Endothelial cell of umbilical vein (primary cell): ENCODE measurements at regions not wholly inside any gene's neighbourhood (a gene's known extent, or its start where the extent isn't known, plus 50 kb on each side); places are given as distances from the start of the nearest gene placed in this dataset.

Experiments used
- BruUV-seq: library from RNA; stranded (reverse); fragments of 400-500 nt; replicated peaks from 2 replicates; lab custom pipeline; 2021; lab: Mats Ljungman, UMichigan
- CTCF ChIA-PET: fragments of 300-600, 350-600 bp; sonication (Branson Sonifier 250); formaldehyde crosslinking; loops from one replicate; lab custom pipeline; 2021; ENCODE audit warnings: antibody characterized with exemption, inconsistent platforms; lab: Charles Lee
- POLR2A ChIA-PET: fragments of 300-600, 350-600 bp; sonication (Branson Sonifier 250); formaldehyde crosslinking; loops from one replicate; lab custom pipeline; 2021; ENCODE audit warnings: antibody characterized with exemption, inconsistent platforms; lab: Charles Lee
- DNase-seq: peaks from one replicate; pipeline ENCODE4 v3.0.0-alpha.2; 2011; ENCODE audit warnings: low read depth, low spot score
- FAIRE-seq: peaks from 2 replicates; lab custom pipeline; 2011; peaks lifted over from hg19 to GRCh38; lab: Jason Lieb, UNC
- H2AFZ ChIP-seq: 2 replicates; pipeline ENCODE4 v1.6.0; 2012; ENCODE audit warnings: low read depth, low read length, control low read depth, inconsistent platforms
- H3K27ac ChIP-seq: 2 replicates; pipeline ENCODE4 v1.5.1; 2011; ENCODE audit warnings: low read depth, mild to moderate bottlenecking, control low read depth, low read length, moderate library complexity; ENCODE audit not compliant: insufficient read depth
- H3K27me3 ChIP-seq, 2 experiments: 2 replicates each; pipeline versions ENCODE4 v1.6.0 to v1.6.1; 2011; ENCODE audit warnings: low read length in 2 of 2, mixed read lengths in 1 of 2; ENCODE audit not compliant: control insufficient read depth in 2 of 2, insufficient read depth in 2 of 2
- H3K36me3 ChIP-seq, 2 experiments: 2 replicates in 1 of 2; 3 replicates in 1 of 2; pipeline ENCODE4 v1.5.1; 2011; ENCODE audit warnings: low read length in 2 of 2, mild to moderate bottlenecking in 1 of 2, moderate library complexity in 1 of 2; ENCODE audit not compliant: control insufficient read depth in 2 of 2, insufficient read depth in 2 of 2; ENCODE audit errors: extremely low read depth in 1 of 2
- H3K4me1 ChIP-seq: 3 replicates; pipeline ENCODE4 v1.5.1; 2011; ENCODE audit warnings: mild to moderate bottlenecking, low read length; ENCODE audit not compliant: control insufficient read depth, insufficient read depth; ENCODE audit errors: extremely low read depth
- H3K4me2 ChIP-seq: 2 replicates; pipeline ENCODE4 v1.6.1; 2011; ENCODE audit warnings: low read length, control low read depth, mixed read lengths; ENCODE audit not compliant: insufficient read depth
- H3K4me3 ChIP-seq, 3 experiments: fragments of 200-600 bp in 1 of 3; sonication (generic), shearing (Covaris generic) in 1 of 3; replicated peaks in 1 of 3; 2 replicates each; pipeline ENCODE4 v1.5.1; 2011 to 2016; ENCODE audit warnings: control low read depth in 3 of 3, low read length in 3 of 3, mild to moderate bottlenecking in 2 of 3, inconsistent platforms in 1 of 3, low read depth in 1 of 3, moderate library complexity in 1 of 3; ENCODE audit not compliant: insufficient read depth in 1 of 3
- H3K79me2 ChIP-seq: 2 replicates; pipeline ENCODE4 v1.6.0; 2012; ENCODE audit warnings: low read length, inconsistent platforms; ENCODE audit not compliant: control insufficient read depth, insufficient read depth
- H3K9ac ChIP-seq: replicated peaks from 2 replicates; pipeline ENCODE3; 2011; ENCODE audit warnings: low read length, control low read depth; ENCODE audit not compliant: insufficient read depth; ENCODE audit errors: extremely low read depth
- H3K9me1 ChIP-seq: replicated peaks from 3 replicates; pipeline ENCODE4 v1.6.0; 2011; ENCODE audit warnings: mild to moderate bottlenecking, low read length; ENCODE audit not compliant: control insufficient read depth, insufficient read depth; ENCODE audit errors: extremely low read depth
- H3K9me3 ChIP-seq: replicated peaks from 2 replicates; pipeline ENCODE4 v1.5.1; 2012; ENCODE audit warnings: low read length, inconsistent platforms; ENCODE audit not compliant: control insufficient read depth, insufficient read depth
- H4K20me1 ChIP-seq: replicated peaks from 2 replicates; pipeline ENCODE3; 2011; ENCODE audit warnings: mild to moderate bottlenecking, low read length; ENCODE audit not compliant: control insufficient read depth, insufficient read depth; ENCODE audit errors: extremely low read depth
- CTCF ChIP-seq, 2 donors: IDR thresholded peaks; 1 replicate in 1 of 2; 2 replicates in 1 of 2; pipeline ENCODE4 v1.5.1; 2011; ENCODE audit warnings: low read length in 2 of 2, mild to moderate bottlenecking in 2 of 2, moderate library complexity in 2 of 2, control low read depth in 1 of 2, inconsistent platforms in 1 of 2, low read depth in 1 of 2; ENCODE audit not compliant: insufficient read depth in 1 of 2; ENCODE audit errors: extremely low read depth in 1 of 2
- EZH2 ChIP-seq: IDR thresholded peaks from 2 replicates; pipeline ENCODE4 v1.6.1; 2012; ENCODE audit warnings: borderline replicate concordance, low read depth, mild to moderate bottlenecking, moderate library complexity, low read length, inconsistent platforms; ENCODE audit not compliant: severe bottlenecking
- FOS ChIP-seq: IDR thresholded peaks from 2 replicates; pipeline ENCODE4 v1.6.1; 2011; ENCODE audit warnings: mild to moderate bottlenecking, low read length, moderate library complexity, borderline replicate concordance; ENCODE audit not compliant: insufficient read depth
- GATA2 ChIP-seq: IDR thresholded peaks from 2 replicates; pipeline ENCODE4 v1.7.0; 2011; ENCODE audit warnings: low read depth, mild to moderate bottlenecking, moderate library complexity, mixed read lengths, low read length; ENCODE audit not compliant: insufficient read length, insufficient read depth
- JUN ChIP-seq: IDR thresholded peaks from 2 replicates; pipeline ENCODE4 v1.6.1; 2011; ENCODE audit warnings: borderline replicate concordance, low read depth; ENCODE audit not compliant: insufficient read length, insufficient read depth
- MAX ChIP-seq: IDR thresholded peaks from 2 replicates; pipeline ENCODE4 v1.6.1; 2011; ENCODE audit not compliant: insufficient read depth, insufficient read length
- MYC ChIP-seq: IDR thresholded peaks from one replicate; pipeline ENCODE4 v1.6.1; 2011; ENCODE audit warnings: mild to moderate bottlenecking, low read depth, low read length
- POLR2A ChIP-seq: IDR thresholded peaks from 2 replicates; pipeline ENCODE4 v1.6.1; 2012; ENCODE audit warnings: low read depth, mild to moderate bottlenecking, control low read depth, low read length
- POLR2AphosphoS5 ChIP-seq: IDR thresholded peaks from 2 replicates; pipeline ENCODE4 v1.6.1; 2012; ENCODE audit warnings: low read depth, mild to moderate bottlenecking, control low read depth, low read length, moderate library complexity; ENCODE audit not compliant: insufficient read depth
- dilution Hi-C: fragments of 300-500 bp; cut with MboI; formaldehyde crosslinking; loops from one replicate; pipeline ENCODE4 v1.15.0; 2019; ENCODE audit warnings: low sequenced_read_pairs; ENCODE audit not compliant: extremely low pct_ligation_motif_present
- intact Hi-C: fragments of 100-400 bp; cut with micrococcal nuclease; formaldehyde crosslinking; loops from one replicate; pipeline ENCODE4 v1.10.0; 2022

GRCh38 chr1:228989176-228989575 is 253.9 kb downstream of the RHOU start:
- no peaks in the 10 kb centered on the region for H3K79me2 ChIP-seq

GRCh38 chr1:228989676-228989991 is 254.4 kb downstream of the RHOU start:
- H3K9me1 ChIP-seq: no peaks in the 10 kb centered on the region
- no peaks in the 10 kb centered on the region for H3K4me1 ChIP-seq
- dilution Hi-C loops (no loop called here), intact Hi-C loops (no loop called here)
- peaks cover 0 to 3% of the 10 kb centered on the region in 2 experiments for H3K27me3 ChIP-seq
- H3K9ac ChIP-seq: no peak overlapping the region
- H3K4me3 ChIP-seq: no peak overlapping the region
- H3K36me3 ChIP-seq: no peaks in the 10 kb centered on the region
- BruUV-seq: no TSS peak
- H2AFZ ChIP-seq: no peak overlapping the region
- H3K79me2 ChIP-seq: no peaks in the 10 kb centered on the region
- H3K4me2 ChIP-seq: no peak overlapping the region
- FAIRE-seq (no peak), DNase-seq (no peak)
- TF ChIP-seq JUN (no peak), MYC (no peak), POLR2AphosphoS5 (no peak), MAX (no peak), GATA2 (no peak), EZH2 (no peak), CTCF (IDR thresholded peaks at IDR 0.05; ENCODE audit: extremely low read depth in 1 of 2, insufficient read depth in 1 of 2, low read depth in 1 of 2, low read length in 2 of 2) (no peak), FOS (no peak), POLR2A (no peak)
- no peaks in the 10 kb centered on the region for H4K20me1 ChIP-seq
- CTCF ChIA-PET: no interaction called here
- POLR2A ChIA-PET: no interaction called here
- no peak overlapping the region for H3K27ac ChIP-seq
- no peaks in the 10 kb centered on the region for H3K9me3 ChIP-seq

More at GRCh38 chr1:228989176-228989575, 253.9 kb downstream of the RHOU start:
- no peaks in the 10 kb centered on the region for H3K9me3 ChIP-seq
- no peaks in the 10 kb centered on the region for H4K20me1 ChIP-seq
- ChIA-PET CTCF (no interaction called here), POLR2A (no interaction called here)
- no peak overlapping the region for H2AFZ ChIP-seq
- peaks cover 0 to 3% of the 10 kb centered on the region in 2 experiments for H3K27me3 ChIP-seq
- no peaks in the 10 kb centered on the region for H3K9me1 ChIP-seq
- no peak overlapping the region for H3K9ac ChIP-seq
- H3K4me1 ChIP-seq: no peaks in the 10 kb centered on the region
- H3K36me3 ChIP-seq: no peaks in the 10 kb centered on the region
- no peak for TF ChIP-seq POLR2A
- TF ChIP-seq POLR2AphosphoS5: no peak
- no peak for TF ChIP-seq FOS
- TF ChIP-seq EZH2: no peak
- no peak for TF ChIP-seq MAX
- no peak for TF ChIP-seq GATA2
- no peak for TF ChIP-seq JUN
- intact Hi-C loops: no loop called here
- no peak overlapping the region for H3K4me2 ChIP-seq
- dilution Hi-C loops: no loop called here
- no peak overlapping the region for H3K4me3 ChIP-seq
- BruUV-seq: no TSS peak
- H3K27ac ChIP-seq: no peak overlapping the region
- FAIRE-seq (no peak), DNase-seq (no peak)
